ENCODE measurements at regions not wholly inside any gene's neighbourhood (a gene's known extent, or its start where the extent isn't known, plus 50 kb on each side); places are given as distances from the start of the nearest gene placed in this dataset.

DNA sequence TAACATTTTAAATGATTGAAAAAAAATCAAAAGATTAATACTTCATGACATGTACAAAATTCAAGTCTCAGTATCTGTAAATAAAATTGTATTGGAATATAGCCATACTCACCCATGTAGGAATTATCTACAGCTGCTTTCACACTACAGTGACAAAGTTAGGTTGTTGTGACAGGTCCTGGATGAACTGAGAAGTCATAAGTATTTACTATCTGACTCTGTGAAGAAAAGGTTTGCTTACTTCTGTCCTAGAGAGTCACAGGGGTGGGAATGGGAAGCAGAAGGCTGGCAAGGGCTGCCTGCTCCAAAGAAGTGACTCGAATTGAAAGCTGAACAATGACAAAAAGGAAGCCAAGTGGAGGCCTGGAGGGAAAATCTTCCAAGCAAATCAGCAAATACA is 155.2 kb downstream of the SLC30A10 start:
- TF ChIP-seq MAZ (IDR thresholded peaks at IDR 0.05; ENCODE audit: borderline replicate concordance, low read depth, low read length) = no peak
- TF ChIP-seq POLR2A (IDR thresholded peaks at IDR 0.05; ENCODE audit: low read depth, low read length) = no peak
- TF ChIP-seq CTCF (conservative IDR thresholded peaks at IDR 0.05; ENCODE audit: low read depth, low read length) = no peak
- TF ChIP-seq RFX5 (IDR thresholded peaks at IDR 0.05; ENCODE audit: low read depth, low read length) = no peak
- no peak for TF ChIP-seq RAD21 (IDR thresholded peaks at IDR 0.05; ENCODE audit: low read length)
- no peak for TF ChIP-seq SMC3 (IDR thresholded peaks at IDR 0.05; ENCODE audit: low read depth, low read length)
